HG02678 (cell line): ENCODE measurements at regions not wholly inside any gene's neighbourhood (a gene's known extent, or its start where the extent isn't known, plus 50 kb on each side); places are given as distances from the start of the nearest gene placed in this dataset.

ENCODE experiments used
- ATAC-seq: cut with Tn5 transposase; IDR thresholded peaks from one replicate; pipeline ENCODE4 v1.9.1; 2021; ENCODE audit warnings: mild to moderate bottlenecking, moderate library complexity; ENCODE audit not compliant: unreplicated experiment

- ATAC-seq = no peak
Observed at GRCh38 chr10:118537623-118538022, 57.8 kb downstream of the PRLHR start.

GRCh38 chr10:118534136-118534535 is 61.3 kb downstream of the PRLHR start:
- ATAC-seq = no peak

- no peak for ATAC-seq
Observed at GRCh38 chr10:118531105-118531852, 64.2 kb downstream of the PRLHR start.

DNA sequence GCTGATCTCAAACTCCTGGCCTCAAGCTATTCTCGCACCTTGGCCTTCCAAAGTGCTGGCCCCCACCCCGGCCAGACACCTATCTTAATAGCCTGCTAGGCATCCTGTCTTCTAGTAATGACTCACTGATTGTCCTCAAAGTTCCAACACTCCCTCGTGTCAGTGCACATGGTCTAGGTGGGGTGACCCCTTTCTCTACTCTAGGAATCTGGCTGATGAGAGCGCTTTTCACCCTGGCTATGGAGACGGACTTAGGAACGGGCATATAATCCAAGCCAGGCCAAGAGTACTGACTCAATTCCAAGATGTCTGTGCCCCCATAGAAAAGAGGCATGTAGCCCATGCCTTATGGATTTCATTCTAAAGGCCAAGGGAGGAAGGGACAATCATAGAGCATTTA is 67.0 kb downstream of the PRLHR start:
- no peak for ATAC-seq

DNA sequence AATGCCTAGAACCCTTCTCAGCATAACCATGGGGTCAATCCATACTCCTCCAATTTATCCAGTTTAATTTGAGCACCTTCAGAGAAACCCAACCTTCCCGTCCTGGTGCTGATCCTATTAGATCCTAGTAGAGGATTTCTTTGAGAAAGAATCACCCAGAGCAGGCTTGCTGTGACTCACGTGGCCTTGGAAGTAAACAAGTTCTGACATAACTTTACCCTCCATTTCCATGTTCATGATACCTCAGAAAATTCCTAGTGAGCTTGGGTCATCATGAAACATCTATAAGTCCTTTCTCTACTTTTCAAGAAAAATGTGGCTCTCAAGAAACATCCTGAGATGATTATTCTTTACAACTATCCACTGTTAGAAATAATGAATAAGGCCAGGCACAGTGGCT is 71.7 kb downstream of the PRLHR start:
- ATAC-seq = no peak

- ATAC-seq = no peak
Observed at GRCh38 chr10:118522791-118523498, 72.5 kb downstream of the PRLHR start.

DNA sequence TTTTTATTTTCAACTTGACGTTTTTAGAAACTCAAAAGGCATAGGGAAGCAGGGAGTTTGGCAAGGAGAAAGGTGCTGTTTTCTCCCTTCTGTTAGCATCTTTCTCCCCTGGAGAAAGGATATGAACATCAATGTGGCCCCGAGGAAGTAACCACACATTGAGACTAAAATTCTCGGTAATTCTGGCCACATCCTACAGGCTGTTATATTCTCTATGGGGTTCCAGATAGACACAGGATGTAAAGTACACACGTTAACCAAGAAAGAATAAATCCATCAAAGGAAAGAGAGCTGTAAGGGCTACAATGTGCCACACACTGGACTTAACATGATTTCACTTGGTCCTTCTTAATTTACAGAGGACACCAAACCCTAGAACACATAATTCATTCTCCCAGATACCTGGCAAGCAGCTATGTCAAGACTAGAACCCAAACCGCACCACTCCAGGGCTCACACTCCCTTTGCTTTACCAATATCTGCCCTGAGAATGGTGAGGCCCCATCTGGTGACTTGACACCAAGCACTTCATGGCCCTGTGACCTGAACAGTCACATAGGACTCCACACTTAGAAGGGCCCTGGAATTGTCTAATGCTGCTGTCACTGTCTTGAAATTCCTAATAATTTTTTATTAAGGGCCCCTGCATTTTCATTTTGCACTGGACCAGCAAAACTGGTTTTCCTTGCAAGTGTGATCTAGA is 73.9 kb downstream of the PRLHR start:
- no peak for ATAC-seq

GRCh38 chr10:118520116-118520742 is 75.2 kb downstream of the PRLHR start:
- no peak for ATAC-seq

DNA sequence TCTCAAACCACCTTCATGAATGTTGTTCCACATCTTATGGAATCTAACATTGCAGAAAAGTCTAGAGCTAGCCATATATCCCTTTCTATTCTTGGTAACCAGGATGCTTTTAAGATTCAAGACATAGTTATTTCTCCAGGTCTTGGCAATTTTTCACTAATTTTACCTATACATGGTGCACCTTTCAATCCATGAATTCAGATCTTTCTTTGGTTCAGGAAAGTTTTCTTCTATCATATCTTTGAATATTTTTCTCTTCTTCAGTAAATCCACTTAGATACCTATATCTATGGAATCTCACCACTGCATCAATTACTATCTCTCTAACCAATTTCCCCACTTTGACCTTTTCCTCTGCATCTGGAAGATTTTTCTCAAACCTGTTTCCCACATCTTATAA is 77.4 kb downstream of the PRLHR start:
- no peak for ATAC-seq

DNA sequence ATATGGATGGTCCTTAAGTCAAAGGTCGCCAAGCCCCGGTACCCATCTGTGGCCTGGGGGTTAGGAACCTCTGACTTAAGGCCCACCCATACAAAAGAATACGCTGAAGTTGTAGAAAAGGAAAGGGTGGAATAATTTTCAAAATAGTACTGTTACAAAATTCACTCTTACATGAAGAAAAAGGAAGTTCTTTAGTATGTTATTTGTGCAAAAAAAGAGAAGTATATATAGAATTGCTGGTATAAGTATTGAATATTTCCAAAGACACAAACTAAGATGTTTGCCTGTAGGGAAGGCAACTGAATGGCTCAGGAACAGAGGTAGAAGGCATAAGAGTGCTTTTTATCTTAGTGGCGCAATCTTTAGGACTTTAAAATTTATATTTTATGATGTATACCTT is 78.7 kb downstream of the PRLHR start:
- no peak for ATAC-seq

- ATAC-seq = no peak
Observed at GRCh38 chr10:118513174-118513573, 82.3 kb downstream of the PRLHR start.

DNA sequence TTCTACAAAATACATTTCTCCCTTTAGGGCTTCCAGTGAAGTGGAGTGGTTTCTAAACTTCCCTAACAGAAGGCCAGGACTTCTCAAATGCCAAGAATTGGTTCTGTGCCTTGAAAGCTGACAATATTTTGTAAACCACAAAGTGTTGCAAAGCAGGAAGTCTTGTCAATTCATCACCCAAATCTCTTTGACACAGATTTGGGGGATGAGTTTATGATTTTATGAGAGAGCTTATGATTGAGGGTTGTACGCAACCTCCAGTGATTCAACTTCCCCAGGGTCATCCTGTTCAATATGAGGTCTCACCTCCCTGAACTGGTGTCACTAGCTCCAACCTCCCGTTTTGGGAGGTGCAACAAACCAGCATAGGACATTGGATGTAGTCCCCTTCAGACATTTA is 83.7 kb downstream of the PRLHR start:
- no peak for ATAC-seq

GRCh38 chr10:118508863-118509262 is 86.6 kb downstream of the PRLHR start:
- ATAC-seq = no peak

GRCh38 chr10:118508355-118508754 is 87.1 kb downstream of the PRLHR start:
- ATAC-seq = no peak

DNA sequence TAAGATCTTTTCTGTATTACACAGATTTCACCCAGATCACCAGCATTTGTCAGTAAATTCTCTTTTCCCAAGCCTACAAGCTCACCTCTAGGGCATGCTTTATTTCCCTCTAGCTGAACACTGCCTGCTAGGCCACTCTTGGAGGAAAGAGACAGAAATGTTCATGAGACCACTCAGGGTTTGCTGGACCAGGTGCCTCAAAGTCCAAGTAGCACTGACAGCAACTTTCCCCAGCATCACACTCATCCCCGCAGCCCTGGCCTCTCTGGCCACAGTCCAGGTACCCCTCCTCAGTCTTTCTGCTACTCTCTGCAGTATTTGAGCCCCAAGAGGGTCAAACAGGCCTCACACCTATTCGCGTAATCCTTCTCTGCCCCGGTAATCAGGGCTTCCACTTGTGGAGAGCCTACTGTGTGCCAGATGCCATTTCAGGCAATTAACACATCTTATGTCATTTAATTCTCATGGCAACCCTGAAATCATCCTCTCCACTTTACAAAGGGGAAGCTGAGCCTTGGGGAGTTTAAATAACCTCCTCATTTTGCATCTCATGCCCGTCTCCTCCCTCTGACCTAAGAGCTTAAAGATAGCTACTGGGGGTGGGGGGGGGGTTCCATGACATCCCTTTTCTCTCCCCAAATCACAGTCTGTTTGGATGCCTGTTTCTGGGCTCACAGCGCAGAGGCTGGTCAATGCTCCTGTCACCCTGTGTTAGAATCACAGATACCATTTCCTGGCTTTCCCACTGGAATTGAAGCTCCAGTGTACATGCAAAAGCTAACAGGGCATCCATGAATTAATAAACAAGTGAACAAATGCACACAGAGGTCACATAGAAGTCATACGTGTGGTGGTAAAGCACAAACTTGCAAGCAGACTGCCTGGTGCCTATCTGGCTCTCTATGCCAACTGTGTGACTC is 88.5 kb downstream of the PRLHR start:
- ATAC-seq = no peak

DNA sequence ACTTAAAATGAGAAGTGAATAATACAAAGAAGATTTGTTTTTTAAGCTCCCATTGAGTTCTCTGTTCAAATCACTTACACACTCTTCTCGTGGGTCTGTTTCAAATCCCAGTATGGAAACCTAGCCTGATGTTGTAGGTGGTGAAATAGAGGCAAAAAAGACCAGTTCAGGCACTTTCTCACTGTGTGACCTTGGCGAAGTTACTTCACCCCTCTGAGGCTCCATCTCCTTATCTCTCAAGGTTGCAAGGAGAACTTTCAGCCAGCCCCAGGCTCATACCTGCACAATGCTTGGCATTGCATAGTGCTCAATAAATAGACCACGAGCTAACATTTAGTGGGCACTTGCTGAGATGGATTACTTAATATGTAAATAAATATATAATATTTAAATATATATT is 90.1 kb downstream of the PRLHR start:
- no peak for ATAC-seq

- no peak for ATAC-seq
Observed at GRCh38 chr10:118504467-118505205, 90.8 kb downstream of the PRLHR start.

GRCh38 chr10:118504044-118504443 is 91.4 kb downstream of the PRLHR start:
- ATAC-seq = no peak

- no peak for ATAC-seq
Observed at GRCh38 chr10:118503192-118503591, 92.3 kb downstream of the PRLHR start.
